Astrocyte of the spinal cord (primary cell): ENCODE measurements at regions not wholly inside any gene's neighbourhood (a gene's known extent, or its start where the extent isn't known, plus 50 kb on each side); places are given as distances from the start of the nearest gene placed in this dataset.

ENCODE experiments used
- DNase-seq: peaks from one replicate; pipeline ENCODE4 v3.0.0; 2011; ENCODE audit warnings: low read depth, low spot score
- H3K4me3 ChIP-seq: 2 replicates; pipeline ENCODE4 v1.5.1; 2011; ENCODE audit warnings: low read depth, mild to moderate bottlenecking, low read length, moderate library complexity
- CTCF ChIP-seq: IDR thresholded peaks from 2 replicates; pipeline ENCODE4 v1.5.1; 2012; ENCODE audit warnings: low read depth, mild to moderate bottlenecking, low read length, inconsistent platforms
- in situ Hi-C: cut with HindIII; loops from 2 replicates; pipeline ENCODE4 v1.10.0; 2017; ENCODE audit warnings: low sequenced_read_pairs

GRCh38 chr10:8392216-8392615 is 337.7 kb downstream of the GATA3 start:
- no peak for TF ChIP-seq CTCF
- peak; percentile 59 for DNase-seq
- no peak overlapping the region for H3K4me3 ChIP-seq
- in situ Hi-C loops: no loop called here

GRCh38 chr10:8393531-8393930 is 339.0 kb downstream of the GATA3 start:
- no peak for TF ChIP-seq CTCF
- in situ Hi-C loops: no loop called here
- DNase-seq: no peak
- no peak overlapping the region for H3K4me3 ChIP-seq

GRCh38 chr10:8396675-8397074 is 342.2 kb downstream of the GATA3 start:
- no peak for DNase-seq
- no peak overlapping the region for H3K4me3 ChIP-seq
- no peak for TF ChIP-seq CTCF
- in situ Hi-C loops: no loop called here

GRCh38 chr10:8398771-8399170 is 344.3 kb downstream of the GATA3 start:
- in situ Hi-C loops: no loop called here
- no peak for DNase-seq
- H3K4me3 ChIP-seq: no peak overlapping the region
- no peak for TF ChIP-seq CTCF

GRCh38 chr10:8400151-8400550 is 345.7 kb downstream of the GATA3 start:
- no peak for TF ChIP-seq CTCF
- H3K4me3 ChIP-seq: no peak overlapping the region
- no peak for DNase-seq
- in situ Hi-C loops: no loop called here

- no peak for TF ChIP-seq CTCF
- in situ Hi-C loops: no loop called here
- no peak overlapping the region for H3K4me3 ChIP-seq
- DNase-seq: no peak
These were observed 346.4 kb downstream of the GATA3 start for GRCh38 chr10:8400892-8401291.

- H3K4me3 ChIP-seq: no peak overlapping the region
- TF ChIP-seq CTCF: no peak
- DNase-seq: no peak
- in situ Hi-C loops: no loop called here
These were observed 347.0 kb downstream of the GATA3 start for GRCh38 chr10:8401531-8401930.
